ENCODE measurements at regions not wholly inside any gene's neighbourhood (a gene's known extent, or its start where the extent isn't known, plus 50 kb on each side); places are given as distances from the start of the nearest gene placed in this dataset.

DNA sequence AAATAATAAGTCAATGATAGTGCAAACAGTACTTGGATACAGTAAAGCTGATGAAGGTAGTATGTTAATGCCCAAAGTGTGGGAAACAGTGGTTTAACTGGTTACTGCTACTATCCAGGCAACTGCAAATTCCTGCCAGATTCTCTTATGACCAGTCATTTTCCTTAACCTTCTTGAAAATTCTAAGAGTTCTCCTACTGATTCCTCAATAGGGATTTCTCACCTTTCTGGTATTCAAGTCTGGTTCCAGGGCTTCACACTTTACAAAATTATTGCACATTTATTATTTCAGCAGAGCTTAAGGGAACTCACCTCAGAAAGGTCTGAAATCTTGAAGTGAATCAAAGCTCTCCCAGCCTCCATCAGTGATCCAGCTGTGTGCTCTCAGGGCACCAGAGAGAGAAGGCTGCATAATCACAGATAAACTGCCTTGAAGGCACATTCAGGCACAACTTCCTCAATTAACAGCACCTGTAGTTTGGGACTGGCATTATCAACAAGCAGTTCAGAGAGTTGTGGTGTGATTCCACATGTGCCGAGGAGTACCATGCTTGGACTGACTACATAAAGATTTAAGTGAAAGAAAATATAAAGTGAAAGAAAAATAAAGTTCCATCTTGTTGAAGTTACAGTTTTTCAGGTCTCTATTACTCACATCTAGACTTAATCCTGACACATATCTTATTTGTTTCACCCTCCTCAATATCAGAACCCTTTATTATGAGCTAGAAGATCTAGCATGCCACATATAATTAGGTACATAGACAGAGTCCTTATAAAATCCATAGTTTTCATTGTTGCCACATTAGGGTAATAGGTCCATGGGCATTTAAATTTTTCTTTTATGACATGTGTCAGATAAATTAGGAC, 59.5 kb upstream of the TIPARP start:
- no peaks in the 10 kb centered on the region for H3K27me3 ChIP-seq (ENCODE audit: control insufficient read depth in 2 of 2, insufficient read depth in 2 of 2, low read length in 2 of 2)
- no peaks in the 10 kb centered on the region for H3K4me1 ChIP-seq (ENCODE audit: control insufficient read depth in 2 of 2, insufficient read depth in 2 of 2, low read length in 2 of 2)
- H3K9me3 Mint-ChIP-seq = no peaks in the 10 kb centered on the region
- H3K36me3 Mint-ChIP-seq = peaks cover 0 to 2% (median 0%) of the 10 kb centered on the region in 5 donors
- no peak for ATAC-seq
- peaks cover 0 to 9% (median 0%) of the 10 kb centered on the region in 5 donors for H3K27me3 Mint-ChIP-seq
- POLR2A ChIA-PET = no interaction called here
- no peak overlapping the region for H3K4me3 ChIP-seq (ENCODE audit: low read length)
- no peak overlapping the region for H3K4me3 Mint-ChIP-seq
- no peak overlapping the region for H3K27ac Mint-ChIP-seq
- no peak for DNase-seq
- H3K4me1 Mint-ChIP-seq = peaks cover 0 to 18% (median 0%) of the 10 kb centered on the region in 7 donors
- no peaks in the 10 kb centered on the region for H3K36me3 ChIP-seq (ENCODE audit: control insufficient read depth in 2 of 3, insufficient read depth in 3 of 3, low read length in 3 of 3)
- no peak overlapping the region for H3K27ac ChIP-seq (ENCODE audit: low read depth, low read length)
- intact Hi-C loops (cut with micrococcal nuclease) = no loop called here
- H3K9me3 ChIP-seq (ENCODE audit: control insufficient read depth in 2 of 3, low read length in 3 of 3) = no peaks in the 10 kb centered on the region
- CTCF ChIA-PET = no interaction called here

DNA sequence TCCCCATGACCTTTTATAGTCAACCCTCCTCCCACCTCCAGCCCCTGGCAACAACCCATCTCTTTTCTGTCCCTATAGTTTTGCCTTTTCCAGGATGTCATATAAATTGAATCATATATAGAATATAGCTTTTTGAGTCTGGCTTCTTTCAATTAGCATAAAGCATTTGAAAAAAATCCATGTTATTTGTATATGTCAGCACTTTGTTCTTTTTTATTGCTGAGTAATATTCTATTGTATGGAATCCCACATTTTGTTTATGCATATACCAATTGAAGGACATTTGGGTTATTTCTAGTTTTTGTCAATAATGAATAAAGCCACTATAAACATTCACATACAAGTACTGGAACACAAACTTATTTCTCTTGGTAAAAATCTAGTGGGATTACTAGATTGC, 58.0 kb upstream of the SSR3 start:
- Mint-ChIP-seq H3K4me3 (no peak overlapping the region), H3K9me3 (no peaks in the 10 kb centered on the region), H3K4me1 (peaks cover 0 to 30% (median 0%) of the 10 kb centered on the region in 7 donors), H3K36me3 (peaks cover 0 to 2% (median 0%) of the 10 kb centered on the region in 5 donors), H3K27ac (no peak overlapping the region), H3K27me3 (peaks cover 5 to 21% (median 5%) of the 10 kb centered on the region in 5 donors)
- Histone ChIP-seq H3K4me1 (ENCODE audit: control insufficient read depth in 2 of 2, insufficient read depth in 2 of 2, low read length in 2 of 2) (no peaks in the 10 kb centered on the region), H3K4me3 (ENCODE audit: low read length) (no peak overlapping the region), H3K27me3 (ENCODE audit: control insufficient read depth in 2 of 2, insufficient read depth in 2 of 2, low read length in 2 of 2) (no peaks in the 10 kb centered on the region), H3K36me3 (ENCODE audit: control insufficient read depth in 2 of 3, insufficient read depth in 3 of 3, low read length in 3 of 3) (no peaks in the 10 kb centered on the region), H3K27ac (ENCODE audit: low read depth, low read length) (no peak overlapping the region), H3K9me3 (ENCODE audit: control insufficient read depth in 2 of 3, low read length in 3 of 3) (no peaks in the 10 kb centered on the region)
- no peak for ATAC-seq
- POLR2A ChIA-PET = no interaction called here
- no peak for DNase-seq
- CTCF ChIA-PET = interaction anchor here (0.6 kb wide), 1 partner anchor 472 kb away, joined by 3 read pairs; no protein-coding TSS in a partner anchor
- intact Hi-C loops (cut with micrococcal nuclease) = loop anchor here in 1 of 2 donors (2.0 kb wide), 1 partner anchor 14 kb away; no protein-coding TSS in a partner anchor

DNA sequence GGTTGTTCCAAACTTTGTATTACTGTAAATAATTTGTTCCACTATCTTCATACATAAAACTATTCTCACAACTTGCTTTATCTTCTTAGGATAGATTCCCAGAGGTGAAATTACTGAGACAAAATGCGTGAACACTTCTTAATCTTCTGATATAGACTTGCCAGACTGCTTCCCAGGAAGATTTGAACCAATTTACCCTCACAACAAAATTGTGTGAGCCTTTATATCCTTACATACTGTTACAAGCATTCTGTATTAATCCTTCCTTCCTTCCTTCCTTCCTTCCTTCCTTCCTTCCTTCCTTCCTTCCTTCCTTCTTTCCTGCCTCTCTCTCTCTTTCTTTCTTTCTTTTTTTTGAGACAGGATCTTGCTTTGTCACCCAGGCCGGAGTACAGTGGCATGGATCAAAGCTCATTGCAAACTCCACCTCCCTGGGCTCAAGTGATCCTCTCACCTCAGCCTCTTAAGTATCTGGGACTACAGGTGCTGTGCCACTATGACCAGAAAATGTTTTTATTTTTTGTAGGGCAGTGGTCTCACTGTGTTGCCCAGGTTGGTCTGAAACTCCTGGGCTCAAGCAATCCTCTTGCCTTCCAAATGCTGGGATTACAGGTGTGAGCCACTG, 57.1 kb upstream of the SSR3 start:
- ATAC-seq (no peak), DNase-seq (no peak)
- H3K4me1 Mint-ChIP-seq = peaks cover 0 to 36% (median 0%) of the 10 kb centered on the region in 7 donors
- Histone ChIP-seq H3K9me3 (ENCODE audit: control insufficient read depth in 2 of 3, low read length in 3 of 3) (no peaks in the 10 kb centered on the region), H3K27me3 (ENCODE audit: control insufficient read depth in 2 of 2, insufficient read depth in 2 of 2, low read length in 2 of 2) (no peaks in the 10 kb centered on the region), H3K27ac (ENCODE audit: low read depth, low read length) (no peak overlapping the region), H3K36me3 (ENCODE audit: control insufficient read depth in 2 of 3, insufficient read depth in 3 of 3, low read length in 3 of 3) (no peaks in the 10 kb centered on the region), H3K4me3 (ENCODE audit: low read length) (no peak overlapping the region), H3K4me1 (ENCODE audit: control insufficient read depth in 2 of 2, insufficient read depth in 2 of 2, low read length in 2 of 2) (no peaks in the 10 kb centered on the region)
- ChIA-PET CTCF (no interaction called here), POLR2A (no interaction called here)
- peaks cover 12 to 26% (median 15%) of the 10 kb centered on the region in 5 donors for H3K27me3 Mint-ChIP-seq
- intact Hi-C loops (cut with micrococcal nuclease) = loop anchor here in 1 of 2 donors (2.0 kb wide), 1 partner anchor 13 kb away; no protein-coding TSS in a partner anchor
- H3K36me3 Mint-ChIP-seq = peaks cover 0 to 4% (median 0%) of the 10 kb centered on the region in 5 donors
- no peak overlapping the region for H3K4me3 Mint-ChIP-seq
- no peak overlapping the region for H3K27ac Mint-ChIP-seq
- peaks cover 0 to 2% (median 0%) of the 10 kb centered on the region in 11 donors for H3K9me3 Mint-ChIP-seq

DNA sequence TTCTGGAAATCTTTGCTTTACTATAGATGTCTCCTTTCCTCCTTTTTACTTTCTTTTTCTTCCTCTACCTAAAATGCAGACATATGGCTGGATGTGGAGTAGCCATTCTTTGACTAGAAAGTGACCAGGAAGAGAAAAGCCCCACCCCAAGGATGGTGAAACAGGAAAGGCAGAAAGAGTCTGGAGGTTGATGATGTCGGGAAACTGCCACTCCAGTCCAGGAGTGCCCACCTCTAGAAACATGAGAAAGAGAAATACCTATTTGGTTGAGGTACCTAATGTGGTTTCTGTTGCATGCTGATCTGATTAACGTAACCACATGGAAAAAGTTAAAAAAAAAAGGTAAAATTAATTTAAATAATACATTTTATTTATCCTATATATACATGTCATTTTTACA, 55.2 kb upstream of the SSR3 start:
- ChIA-PET CTCF (no interaction called here), POLR2A (no interaction called here)
- Mint-ChIP-seq H3K9me3 (peaks cover 0 to 2% (median 0%) of the 10 kb centered on the region in 11 donors), H3K27me3 (peaks cover 19 to 35% (median 25%) of the 10 kb centered on the region in 5 donors), H3K4me1 (peaks cover 0 to 39% (median 6%) of the 10 kb centered on the region in 7 donors), H3K27ac (no peak overlapping the region), H3K36me3 (peaks cover 0 to 1% (median 0%) of the 10 kb centered on the region in 5 donors), H3K4me3 (no peak overlapping the region)
- no peak for DNase-seq
- Histone ChIP-seq H3K27ac (ENCODE audit: low read depth, low read length) (no peak overlapping the region), H3K27me3 (ENCODE audit: control insufficient read depth in 2 of 2, insufficient read depth in 2 of 2, low read length in 2 of 2) (no peaks in the 10 kb centered on the region), H3K9me3 (ENCODE audit: control insufficient read depth in 2 of 3, low read length in 3 of 3) (no peaks in the 10 kb centered on the region), H3K36me3 (ENCODE audit: control insufficient read depth in 2 of 3, insufficient read depth in 3 of 3, low read length in 3 of 3) (no peaks in the 10 kb centered on the region), H3K4me1 (ENCODE audit: control insufficient read depth in 2 of 2, insufficient read depth in 2 of 2, low read length in 2 of 2) (no peaks in the 10 kb centered on the region), H3K4me3 (ENCODE audit: low read length) (no peak overlapping the region)
- no peak for ATAC-seq
- intact Hi-C loops (cut with micrococcal nuclease) = no loop called here

DNA sequence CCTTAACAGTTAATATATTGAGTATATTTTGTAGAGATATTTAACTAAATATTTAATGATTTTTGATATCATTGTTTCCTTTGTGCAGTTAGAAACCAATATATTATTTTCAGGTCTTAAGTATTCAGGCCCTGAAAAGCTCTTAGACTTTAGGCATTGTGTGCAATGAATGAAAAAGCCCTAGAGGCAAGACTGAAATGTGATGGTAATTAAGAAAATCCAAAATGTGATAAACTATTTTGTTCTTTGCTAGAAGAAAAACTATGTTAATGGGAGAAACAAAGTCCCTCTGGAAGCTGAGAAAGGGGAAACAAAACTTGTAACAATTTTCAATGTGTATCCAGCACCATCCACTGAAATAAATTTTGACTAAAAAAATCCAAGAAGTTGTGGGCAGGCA, 54.6 kb upstream of the SSR3 start:
- no peak overlapping the region for H3K4me3 Mint-ChIP-seq
- POLR2A ChIA-PET = no interaction called here
- CTCF ChIA-PET = no interaction called here
- peaks cover 25 to 38% (median 27%) of the 10 kb centered on the region in 5 donors for H3K27me3 Mint-ChIP-seq
- Histone ChIP-seq H3K36me3 (ENCODE audit: control insufficient read depth in 2 of 3, insufficient read depth in 3 of 3, low read length in 3 of 3) (no peaks in the 10 kb centered on the region), H3K27ac (ENCODE audit: low read depth, low read length) (no peak overlapping the region), H3K9me3 (ENCODE audit: control insufficient read depth in 2 of 3, low read length in 3 of 3) (no peaks in the 10 kb centered on the region), H3K27me3 (ENCODE audit: control insufficient read depth in 2 of 2, insufficient read depth in 2 of 2, low read length in 2 of 2) (no peaks in the 10 kb centered on the region), H3K4me1 (ENCODE audit: control insufficient read depth in 2 of 2, insufficient read depth in 2 of 2, low read length in 2 of 2) (no peaks in the 10 kb centered on the region), H3K4me3 (ENCODE audit: low read length) (no peak overlapping the region)
- H3K36me3 Mint-ChIP-seq = peaks cover 0 to 1% (median 0%) of the 10 kb centered on the region in 5 donors
- no peak for ATAC-seq
- peaks cover 0 to 2% (median 0%) of the 10 kb centered on the region in 11 donors for H3K9me3 Mint-ChIP-seq
- intact Hi-C loops (cut with micrococcal nuclease) = loop anchor here in 1 of 2 donors (5.0 kb wide), 1 partner anchor 33 kb away; no protein-coding TSS in a partner anchor
- peaks cover 0 to 34% (median 6%) of the 10 kb centered on the region in 7 donors for H3K4me1 Mint-ChIP-seq
- no peak for DNase-seq
- no peak overlapping the region for H3K27ac Mint-ChIP-seq

DNA sequence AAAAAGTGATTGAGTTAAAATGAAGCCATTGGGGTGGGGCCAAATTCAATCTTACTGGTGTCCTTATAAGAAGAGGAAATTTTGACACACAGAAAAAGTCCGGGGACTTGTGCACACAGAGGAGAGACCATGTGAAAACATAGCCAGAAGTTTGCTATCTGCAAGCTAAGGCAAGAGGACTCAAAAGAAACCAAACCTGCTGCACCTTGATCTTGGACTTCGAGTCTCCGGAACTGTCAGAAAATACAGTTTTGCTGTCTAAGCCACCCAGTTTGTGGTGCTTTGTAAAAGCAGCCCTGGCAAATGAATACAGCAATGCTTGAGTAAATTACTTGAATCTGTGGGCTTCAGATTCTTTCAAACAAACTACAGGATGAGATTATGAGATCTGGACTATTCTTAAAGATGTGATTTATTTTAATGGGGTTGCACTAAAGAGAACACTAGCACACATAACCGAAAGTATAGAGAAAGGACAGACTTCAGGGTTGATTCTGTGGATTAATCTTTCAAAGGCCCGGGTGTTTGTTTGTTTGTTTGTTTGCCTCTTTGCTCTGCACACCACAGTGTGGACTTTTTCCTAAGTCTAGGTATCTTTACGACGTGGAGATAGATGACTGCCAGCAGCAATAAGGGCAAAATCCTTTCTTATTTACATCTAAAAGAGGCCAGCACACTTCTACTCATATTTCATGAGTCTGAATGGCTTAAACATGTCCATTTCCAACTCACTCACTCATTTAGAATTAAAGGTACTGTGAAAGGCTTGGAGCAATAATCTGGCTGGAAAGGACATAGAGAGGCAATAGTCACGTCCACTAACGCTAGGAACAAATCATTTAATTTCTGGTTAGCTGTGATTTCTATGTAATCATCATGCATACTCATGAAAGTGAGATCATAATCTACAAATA, 53.9 kb upstream of the SSR3 start:
- CTCF ChIA-PET = no interaction called here

More for the DNA sequence above, 53.9 kb upstream of the SSR3 start:
- peaks cover 25 to 38% (median 31%) of the 10 kb centered on the region in 5 donors for H3K27me3 Mint-ChIP-seq
- no peak overlapping the region for H3K4me3 Mint-ChIP-seq
- peaks cover 0 to 5% (median 0%) of the 10 kb centered on the region in 5 donors for H3K36me3 Mint-ChIP-seq
- peaks cover 0 to 2% (median 0%) of the 10 kb centered on the region in 11 donors for H3K9me3 Mint-ChIP-seq
- no peak overlapping the region for H3K27ac Mint-ChIP-seq
- no peak overlapping the region for H3K4me3 ChIP-seq (ENCODE audit: low read length)
- intact Hi-C loops (cut with micrococcal nuclease) = loop anchor here in 1 of 2 donors (5.0 kb wide), 1 partner anchor 33 kb away; no protein-coding TSS in a partner anchor
- H3K36me3 ChIP-seq (ENCODE audit: control insufficient read depth in 2 of 3, insufficient read depth in 3 of 3, low read length in 3 of 3) = no peaks in the 10 kb centered on the region
- H3K9me3 ChIP-seq (ENCODE audit: control insufficient read depth in 2 of 3, low read length in 3 of 3) = no peaks in the 10 kb centered on the region
- H3K4me1 ChIP-seq (ENCODE audit: control insufficient read depth in 2 of 2, insufficient read depth in 2 of 2, low read length in 2 of 2) = no peaks in the 10 kb centered on the region
- H3K27me3 ChIP-seq (ENCODE audit: control insufficient read depth in 2 of 2, insufficient read depth in 2 of 2, low read length in 2 of 2) = no peaks in the 10 kb centered on the region
- DNase-seq = no peak
- peaks cover 0 to 34% (median 6%) of the 10 kb centered on the region in 7 donors for H3K4me1 Mint-ChIP-seq
- H3K27ac ChIP-seq (ENCODE audit: low read depth, low read length) = no peak overlapping the region
- no peak for ATAC-seq
- POLR2A ChIA-PET = interaction anchor here (0.5 kb wide), 1 partner anchor 53 kb away, joined by 4 read pairs; no protein-coding TSS in a partner anchor

Data from naive thymus-derived CD4-positive, alpha-beta T cell (primary cell).